NT2/D1 (cell line): ENCODE measurements at regions not wholly inside any gene's neighbourhood (a gene's known extent, or its start where the extent isn't known, plus 50 kb on each side); places are given as distances from the start of the nearest gene placed in this dataset.

ENCODE experiments used
- SUZ12 ChIP-seq: IDR thresholded peaks from 2 replicates; pipeline ENCODE4 v1.6.1; 2011; ENCODE audit not compliant: insufficient read length, insufficient read depth; ENCODE audit errors: extremely low read depth
- YY1 ChIP-seq: IDR thresholded peaks from 2 replicates; pipeline ENCODE4 v1.6.1; 2011; ENCODE audit not compliant: insufficient read length, insufficient read depth
- ZNF274 ChIP-seq: IDR thresholded peaks from 2 replicates; pipeline ENCODE4 v1.6.1; 2011; ENCODE audit warnings: mild to moderate bottlenecking, low read depth, low read length

- TF ChIP-seq ZNF274 (no peak), YY1 (no peak), SUZ12 (no peak)
Measured at GRCh38 chr14:95386536-95387095, 66.9 kb upstream of the CLMN start.
